Activated effector memory CD4-positive, alpha-beta T cell treated with anti-CD3 and anti-CD28 coated beads, Interleukin-2, amount 50 U/mL, for 16 hours (primary cell): ENCODE measurements at regions not wholly inside any gene's neighbourhood (a gene's known extent, or its start where the extent isn't known, plus 50 kb on each side); places are given as distances from the start of the nearest gene placed in this dataset.

Source experiments
- DNase-seq: peaks from one replicate; pipeline ENCODE4 v3.0.0-alpha.2; 2020

GRCh38 chr16:86121374-86122010 is 222.5 kb downstream of the IRF8 start:
- no peak for DNase-seq

- no peak for DNase-seq
Measured at GRCh38 chr16:86122681-86123342, 223.8 kb downstream of the IRF8 start.

- DNase-seq: no peak
Measured at GRCh38 chr16:86124321-86124720, 225.4 kb downstream of the IRF8 start.

- no peak for DNase-seq
Measured at GRCh38 chr16:86126891-86127290, 227.9 kb downstream of the IRF8 start.

GRCh38 chr16:86127366-86127765 is 228.4 kb downstream of the IRF8 start:
- DNase-seq: no peak

- DNase-seq: no peak
Measured at GRCh38 chr16:86128246-86128645, 229.3 kb downstream of the IRF8 start.

GRCh38 chr16:86129541-86129940 is 230.6 kb downstream of the IRF8 start:
- DNase-seq: no peak

GRCh38 chr16:86133377-86133776 is 234.4 kb downstream of the IRF8 start:
- no peak for DNase-seq

- DNase-seq: no peak
Measured at GRCh38 chr16:86133847-86134375, 234.9 kb downstream of the IRF8 start.

- DNase-seq: no peak
Measured at GRCh38 chr16:86134802-86135461, 236.0 kb downstream of the IRF8 start.

GRCh38 chr16:86137359-86137758 is 238.4 kb downstream of the IRF8 start:
- no peak for DNase-seq

GRCh38 chr16:86138121-86139085 is 239.4 kb downstream of the IRF8 start:
- DNase-seq: no peak

GRCh38 chr16:86142801-86143236 is 243.9 kb downstream of the IRF8 start:
- DNase-seq: no peak

GRCh38 chr16:86143666-86144065 is 244.7 kb downstream of the IRF8 start:
- no peak for DNase-seq

- no peak for DNase-seq
Measured at GRCh38 chr16:86145669-86146068, 246.7 kb downstream of the IRF8 start.

- DNase-seq: no peak
Measured at GRCh38 chr16:86150641-86151238, 251.8 kb downstream of the IRF8 start.

GRCh38 chr16:86151239-86151851 is 252.4 kb downstream of the IRF8 start:
- no peak for DNase-seq

GRCh38 chr16:86156155-86156554 is 257.2 kb downstream of the IRF8 start:
- no peak for DNase-seq

GRCh38 chr16:86157616-86158247 is 258.8 kb downstream of the IRF8 start:
- no peak for DNase-seq

- no peak for DNase-seq
Measured at GRCh38 chr16:86158688-86159360, 259.9 kb downstream of the IRF8 start.

- no peak for DNase-seq
Measured at GRCh38 chr16:86165479-86165878, 266.5 kb downstream of the IRF8 start.
